GM21447 (cell line): ENCODE measurements at regions not wholly inside any gene's neighbourhood (a gene's known extent, or its start where the extent isn't known, plus 50 kb on each side); places are given as distances from the start of the nearest gene placed in this dataset.
"Not testable (repeated sequence)": the region's sequence is repeated elsewhere in the genome, so short reads cannot be mapped to it uniquely, and the experiment has no call there.

Source experiments
- ATAC-seq: cut with Tn5 transposase; IDR thresholded peaks from one replicate; pipeline ENCODE4 v1.9.1; 2021; ENCODE audit not compliant: unreplicated experiment

- no peak for ATAC-seq
Measured at GRCh38 chr7:140283472-140283871, 106.7 kb upstream of the KDM7A start.

- ATAC-seq, result no peak
Measured at GRCh38 chr7:140281960-140282359, 105.2 kb upstream of the KDM7A start.

- no peak for ATAC-seq
Measured at GRCh38 chr7:140281255-140281654, 104.5 kb upstream of the KDM7A start.

GRCh38 chr7:140276001-140276400, 99.2 kb upstream of the KDM7A start:
- ATAC-seq, result no peak

- ATAC-seq, result no peak
Measured at GRCh38 chr7:140275069-140275965, 98.5 kb upstream of the KDM7A start.

- ATAC-seq, result no peak
Measured at GRCh38 chr7:140273417-140273816, 96.6 kb upstream of the KDM7A start.

- not testable (repeated sequence) for ATAC-seq
Measured at GRCh38 chr7:140271643-140271968, 94.8 kb upstream of the KDM7A start.

GRCh38 chr7:140269004-140269638, 92.3 kb upstream of the KDM7A start:
- ATAC-seq, result no peak

- ATAC-seq, result no peak
Measured at GRCh38 chr7:140267381-140268226, 90.8 kb upstream of the KDM7A start.

- no peak for ATAC-seq
Measured at GRCh38 chr7:140263277-140263676, 86.5 kb upstream of the KDM7A start.

- no peak for ATAC-seq
Measured at GRCh38 chr7:140262242-140262903, 85.6 kb upstream of the KDM7A start.

GRCh38 chr7:140261522-140261921, 84.7 kb upstream of the KDM7A start:
- no peak for ATAC-seq

GRCh38 chr7:140261105-140261486, 84.3 kb upstream of the KDM7A start:
- ATAC-seq, result no peak

GRCh38 chr7:140260352-140261104, 83.7 kb upstream of the KDM7A start:
- no peak for ATAC-seq

- ATAC-seq, result not testable (repeated sequence)
Measured at GRCh38 chr7:140257278-140257677, 80.5 kb upstream of the KDM7A start.

- ATAC-seq, result not testable (repeated sequence)
Measured at GRCh38 chr7:140254976-140255375, 78.2 kb upstream of the KDM7A start.

GRCh38 chr7:140249036-140249806, 72.4 kb upstream of the KDM7A start:
- no peak for ATAC-seq

- ATAC-seq, result no peak
Measured at GRCh38 chr7:140247559-140247958, 70.8 kb upstream of the KDM7A start.

- no peak for ATAC-seq
Measured at GRCh38 chr7:140245611-140246105, 68.9 kb upstream of the KDM7A start.
